ENCODE measurements at regions not wholly inside any gene's neighbourhood (a gene's known extent, or its start where the extent isn't known, plus 50 kb on each side); places are given as distances from the start of the nearest gene placed in this dataset.
A peak's percentile ranks its signal among the peaks of the same experiment; 100 is the strongest.

DNA sequence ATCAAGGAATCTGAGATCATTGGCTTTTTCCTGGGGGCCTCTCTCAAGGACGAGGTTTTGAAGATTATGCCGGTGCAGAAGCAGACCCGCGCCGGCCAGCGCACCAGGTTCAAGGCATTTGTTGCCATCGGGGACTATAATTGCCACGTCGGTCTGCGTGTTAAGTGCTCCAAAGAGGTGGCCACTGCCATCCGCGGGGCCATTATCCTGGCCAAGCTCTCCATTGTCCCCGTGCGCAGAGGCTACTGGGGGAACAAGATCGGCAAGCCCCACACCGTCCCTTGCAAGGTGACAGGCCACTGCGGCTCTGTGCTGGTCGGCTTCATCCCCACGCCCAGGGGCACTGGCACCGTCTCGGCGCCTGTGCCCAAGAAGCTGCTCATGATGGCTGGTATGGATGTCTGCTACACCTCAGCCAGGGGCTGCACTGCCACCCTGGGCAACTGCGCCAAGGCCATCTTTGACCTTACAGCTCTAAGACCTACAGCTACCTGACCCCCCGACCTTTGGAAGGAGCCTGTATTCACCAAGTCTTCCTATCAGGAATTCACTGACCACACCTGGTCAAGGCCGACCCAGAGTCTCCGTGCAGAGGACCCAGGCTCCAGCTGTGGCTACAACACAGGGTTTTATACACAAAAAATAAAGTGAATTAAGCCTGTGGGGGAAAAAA, 141.8 kb downstream of the SOCS6 start:
- DNase-seq: no peak

DNA sequence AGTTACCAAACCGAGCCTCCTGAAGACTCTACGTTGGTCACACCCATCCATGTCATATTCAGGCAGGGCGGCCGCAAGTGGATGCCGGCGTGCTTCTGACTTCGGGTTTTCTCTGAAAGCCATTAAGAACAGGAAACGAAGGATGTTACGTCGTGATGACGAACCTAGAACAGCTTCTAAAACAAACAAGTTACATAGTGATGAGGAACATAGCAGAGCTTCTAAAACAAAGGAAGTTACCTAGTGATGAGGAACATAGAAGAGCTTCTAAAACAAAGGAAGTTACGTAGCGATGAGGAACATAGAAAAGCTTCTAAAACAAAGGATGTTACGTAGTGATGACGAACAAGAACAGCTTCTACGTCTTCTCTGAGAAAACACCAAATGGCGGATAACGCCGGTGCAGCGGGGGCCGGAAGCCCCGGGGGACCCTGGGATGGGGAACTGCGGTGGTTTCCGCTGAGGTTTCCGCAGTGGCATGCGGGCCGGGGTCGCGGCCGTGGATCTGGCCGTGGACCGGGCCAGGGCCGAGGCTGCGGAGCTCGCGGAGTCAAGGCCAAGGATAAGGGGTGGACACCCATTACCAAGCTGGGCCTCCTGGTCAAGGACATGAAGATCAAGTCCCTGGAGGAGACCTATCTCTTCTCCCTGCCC, 141.1 kb downstream of the SOCS6 start:
- DNase-seq: no peak

DNA sequence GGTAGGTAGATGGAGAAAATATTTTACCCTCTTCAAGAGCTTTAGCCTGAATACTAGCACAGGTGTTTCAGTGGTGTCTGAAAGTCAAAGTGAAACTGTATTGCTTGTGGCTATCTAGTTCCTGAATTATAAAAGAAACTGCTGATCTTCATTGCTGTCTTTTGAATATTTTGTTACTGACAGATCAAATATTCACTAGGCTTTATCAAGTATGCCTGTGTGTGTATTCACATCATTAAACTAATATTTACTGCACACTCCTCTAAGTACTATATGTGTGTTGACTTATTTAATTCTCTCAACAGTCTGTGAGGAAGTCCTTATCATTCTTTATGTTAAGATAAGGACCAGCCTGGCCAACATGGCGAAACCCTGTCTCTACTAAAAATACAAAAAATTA, 139.6 kb downstream of the SOCS6 start:
- DNase-seq: peak; percentile 65

DNA sequence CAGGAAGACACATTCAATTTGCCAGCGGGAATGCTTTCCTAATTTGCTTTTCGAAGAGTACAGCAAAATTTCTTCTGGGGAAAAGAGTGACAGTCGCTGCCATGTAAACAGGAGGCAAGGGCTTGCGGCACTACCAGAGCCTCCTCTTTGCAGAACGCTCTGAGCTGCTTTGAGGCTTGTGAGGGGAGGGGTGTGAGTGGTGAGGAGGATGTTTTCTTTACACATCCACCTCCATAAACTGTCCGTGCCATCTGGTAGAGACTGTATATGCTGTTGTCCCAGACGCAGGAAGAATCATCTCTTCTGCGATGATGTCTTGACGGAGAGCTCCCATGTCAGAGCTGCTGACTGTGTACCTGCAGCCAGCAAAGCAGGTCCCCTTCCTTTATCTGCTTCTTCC, 138.0 kb downstream of the SOCS6 start:
- no peak for DNase-seq

DNA sequence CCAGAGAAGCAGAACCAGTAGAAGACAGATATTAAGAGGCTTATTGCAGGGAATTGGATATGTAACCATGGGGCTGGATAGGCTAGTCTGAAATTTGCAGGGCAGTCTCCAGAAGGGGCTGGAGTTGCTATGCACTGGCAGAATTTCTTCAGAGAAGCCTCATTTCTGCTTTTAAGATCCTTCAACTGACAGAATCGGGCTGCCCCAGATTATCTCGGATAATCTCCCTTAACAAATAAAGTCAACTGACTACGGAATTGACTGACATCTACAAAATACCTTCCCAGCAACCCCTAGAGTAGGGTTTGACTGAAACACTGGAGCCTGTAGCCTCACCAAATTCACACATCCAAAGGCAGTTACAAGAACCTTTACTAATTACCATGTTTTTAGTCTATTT, 136.4 kb downstream of the SOCS6 start:
- no peak for DNase-seq

DNA sequence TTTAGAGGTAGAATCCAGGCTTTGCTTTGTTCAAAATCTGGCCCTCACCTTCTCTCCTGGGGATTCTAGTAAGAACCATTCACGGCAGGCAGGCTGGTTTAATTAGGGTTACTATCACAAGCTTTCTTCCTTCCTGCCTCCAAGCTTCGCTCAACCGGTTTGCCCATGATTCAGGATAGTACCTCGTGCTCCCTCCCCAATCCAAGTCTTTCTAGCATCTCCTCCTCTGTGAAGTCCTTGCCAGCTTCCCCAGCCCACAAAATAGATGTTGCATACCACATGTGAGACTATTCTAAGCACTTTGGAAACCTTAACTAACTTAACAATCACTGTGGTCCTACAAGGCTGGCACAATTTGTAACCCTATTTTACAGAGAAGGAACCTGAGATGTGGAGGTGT, 135.1 kb downstream of the SOCS6 start:
- DNase-seq: no peak

DNA sequence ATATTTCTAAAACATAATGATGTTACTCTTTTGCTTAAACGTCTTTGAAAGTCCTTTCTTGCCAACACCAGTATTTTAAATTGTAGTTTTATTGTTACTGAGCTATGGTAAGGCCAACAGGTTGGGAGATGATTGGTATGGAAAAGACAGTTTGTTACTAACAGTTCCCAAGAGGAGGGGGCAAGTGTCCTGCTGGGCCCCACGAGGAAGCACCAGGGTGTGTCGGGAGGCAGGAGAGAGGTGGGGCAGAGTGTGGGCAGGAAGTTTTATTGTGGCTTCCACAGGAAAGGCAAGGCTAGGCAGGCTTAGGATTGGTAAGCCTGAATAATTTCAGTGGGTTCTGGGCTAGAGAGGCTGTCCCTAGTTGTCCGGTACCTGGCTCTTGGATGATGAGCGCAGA, 134.3 kb downstream of the SOCS6 start:
- no peak for DNase-seq

DNA sequence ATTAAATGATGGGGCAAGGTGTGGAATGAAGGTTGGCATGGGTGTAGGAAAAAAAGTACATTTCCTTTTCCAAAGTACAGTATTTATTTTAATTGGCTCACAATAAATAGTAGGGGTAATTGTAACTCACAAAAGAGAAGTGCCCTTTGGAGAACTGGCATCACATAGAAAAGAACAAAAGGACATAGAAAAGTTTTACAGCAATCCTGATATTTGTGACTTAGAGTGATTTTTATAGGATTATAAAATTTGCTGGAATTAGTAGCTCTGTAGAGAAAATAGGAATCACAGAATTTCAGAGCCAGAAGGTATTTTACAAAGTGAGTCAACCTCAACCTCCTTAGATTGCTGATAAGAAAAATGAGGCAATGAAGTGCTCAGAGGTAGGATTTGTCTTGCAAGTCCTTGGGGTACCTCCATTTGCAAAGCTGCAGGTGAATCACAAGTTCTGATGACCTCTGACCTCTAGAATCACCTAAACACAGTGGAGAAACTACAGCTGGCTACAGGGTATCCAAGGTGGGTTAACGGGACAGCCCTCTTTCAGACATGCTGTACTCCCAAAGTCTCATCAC, 133.6 kb downstream of the SOCS6 start:
- no peak for DNase-seq

DNA sequence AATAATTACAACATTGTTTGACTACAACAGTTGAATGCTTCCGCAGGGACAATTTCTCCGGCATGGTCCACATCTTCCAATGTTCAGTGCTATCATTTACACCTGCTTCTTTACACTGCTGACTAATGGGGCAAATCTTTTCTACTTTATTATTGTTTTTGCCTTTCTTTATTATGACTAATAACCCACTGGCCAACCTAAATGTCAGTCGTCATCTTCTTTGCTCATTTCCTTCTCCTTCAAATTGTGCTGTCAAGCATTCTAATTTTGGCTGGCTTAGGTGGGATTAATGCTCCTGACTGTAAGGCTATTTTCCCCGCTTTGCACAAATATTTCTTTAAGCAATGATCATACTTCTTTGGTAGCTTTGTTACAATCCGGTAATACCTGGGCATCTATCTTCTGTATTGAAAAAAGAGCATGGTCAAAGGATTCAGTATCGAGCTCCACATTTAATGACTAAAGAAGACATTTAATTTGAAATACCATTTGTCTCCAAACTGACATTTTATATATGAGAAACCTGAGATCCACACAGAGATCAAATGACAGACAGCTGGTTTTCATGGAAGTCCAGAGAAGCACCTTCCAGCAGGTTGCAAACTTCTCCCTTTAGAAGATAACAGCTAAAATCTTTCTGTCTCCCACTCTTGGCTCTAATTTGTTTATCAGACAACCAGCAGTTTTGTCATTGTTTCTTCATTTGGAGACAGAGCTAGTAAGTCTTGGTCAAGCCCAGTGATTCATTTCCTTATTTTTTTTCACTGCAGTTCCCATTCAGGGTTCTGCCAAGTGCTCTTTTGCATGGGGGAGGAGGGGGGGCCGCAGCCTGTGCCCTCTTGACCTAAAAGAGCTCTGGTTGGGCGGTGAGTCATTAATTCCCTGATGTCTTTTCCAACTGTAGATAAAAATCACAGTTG, 132.9 kb downstream of the SOCS6 start:
- peak; percentile 61 for DNase-seq

DNA sequence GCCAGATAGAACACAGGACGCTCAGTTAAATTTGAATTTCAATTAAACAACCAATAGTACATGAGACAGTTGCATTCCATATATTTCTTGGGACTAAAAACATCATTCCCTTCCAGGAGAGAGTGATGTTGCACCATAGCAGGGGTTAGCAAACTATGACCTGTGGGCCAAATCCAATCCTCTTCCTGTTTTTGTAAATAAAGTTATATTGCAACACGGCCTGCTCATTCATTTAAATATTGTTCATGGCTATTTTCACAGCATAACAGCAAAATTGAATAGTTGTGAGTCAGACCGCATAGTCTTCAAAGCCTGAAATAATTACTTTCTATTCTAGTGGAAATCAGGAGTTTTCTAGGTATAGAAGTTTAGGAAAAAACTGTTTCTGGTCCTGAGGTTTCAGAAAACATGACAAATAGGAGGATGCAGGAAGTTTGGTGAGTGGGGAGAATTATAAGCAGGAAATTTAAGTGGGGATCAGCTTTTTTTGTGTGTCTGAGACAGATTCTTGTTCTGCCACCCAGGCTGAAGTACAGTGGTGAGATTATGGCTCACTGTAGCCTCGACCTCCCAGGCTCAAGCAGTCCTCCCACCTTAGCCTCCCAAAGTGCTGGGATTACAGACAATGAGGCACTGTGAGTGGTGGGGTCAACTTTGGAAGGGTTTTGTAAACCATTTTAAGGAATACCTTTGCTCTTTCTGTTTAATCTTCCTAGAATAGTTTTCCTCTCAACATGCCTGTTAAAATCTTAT, 131.5 kb downstream of the SOCS6 start:
- no peak for DNase-seq

DNA sequence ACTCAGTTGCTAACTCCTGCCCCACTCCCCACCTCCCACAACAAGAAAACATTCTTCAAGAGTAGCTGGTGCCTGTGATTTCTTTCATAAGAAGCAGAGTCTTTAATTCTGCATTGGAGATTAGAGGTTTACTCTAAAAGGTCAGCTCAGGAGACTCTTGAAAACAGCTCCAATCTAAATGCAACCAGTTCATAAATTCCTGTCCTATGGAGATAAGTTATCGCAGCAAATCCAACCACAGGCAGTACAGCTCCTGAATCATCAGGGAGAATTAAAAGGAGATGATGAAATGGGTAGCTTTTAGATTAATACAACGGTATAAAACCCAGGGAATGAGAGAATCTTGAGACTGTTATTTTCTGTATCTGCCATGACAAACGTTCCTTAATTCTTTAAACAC, 130.7 kb downstream of the SOCS6 start:
- peak; percentile 41 for DNase-seq

DNA sequence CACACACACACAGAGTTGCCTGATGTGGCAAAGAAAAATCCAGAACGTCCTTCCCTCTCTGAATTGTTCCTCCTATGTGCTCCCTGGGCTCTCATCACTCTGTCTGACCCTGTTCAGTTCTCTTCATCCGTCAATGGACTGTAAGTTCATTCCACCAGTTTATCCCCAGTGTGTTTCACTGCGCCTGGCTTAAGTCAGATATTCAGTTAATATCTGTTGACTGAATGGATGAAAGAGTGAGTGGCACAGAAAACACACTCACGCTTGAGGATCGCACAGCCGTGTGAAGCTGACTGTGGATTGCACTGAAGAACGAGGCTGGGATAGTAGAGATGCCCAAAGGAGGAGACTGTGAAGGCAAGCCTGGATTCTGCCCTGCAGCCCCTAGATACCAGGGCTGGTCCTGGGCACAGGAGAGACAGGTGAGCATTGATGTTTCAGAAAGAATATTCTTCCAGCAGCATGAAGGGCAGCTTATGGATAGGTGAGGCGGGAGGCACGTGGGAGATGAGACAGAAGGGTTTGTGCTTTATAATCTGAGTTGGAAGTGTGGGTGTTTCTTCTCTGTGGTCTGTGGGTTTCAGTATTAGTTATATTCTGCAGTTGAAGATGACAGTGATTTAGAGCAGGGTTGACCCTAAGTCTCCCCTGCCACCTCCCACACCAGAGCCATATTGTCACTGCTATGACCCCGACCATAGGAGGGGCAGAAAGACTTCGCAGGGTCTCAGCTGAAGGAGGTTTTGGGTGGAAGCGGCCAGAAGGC, 129.9 kb downstream of the SOCS6 start:
- no peak for DNase-seq

DNA sequence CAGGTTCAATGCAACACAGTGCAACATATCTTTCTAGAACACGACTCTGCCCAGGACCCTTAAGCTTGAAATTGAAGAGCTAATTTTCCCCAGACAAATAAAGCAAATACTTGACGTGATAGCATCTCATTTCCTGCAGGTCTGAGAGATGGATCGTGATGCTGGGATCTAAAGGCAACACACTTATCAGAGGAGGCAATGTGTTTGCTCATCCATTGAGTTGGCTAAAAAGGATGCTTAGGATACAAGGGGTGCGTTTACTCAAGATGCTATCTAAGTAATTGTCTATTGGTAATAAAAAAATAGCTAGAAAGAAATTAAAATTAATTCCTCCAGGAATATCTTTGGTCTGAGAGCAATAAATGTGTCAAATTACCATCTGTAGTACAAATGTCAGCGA, 129.0 kb downstream of the SOCS6 start:
- no peak for DNase-seq

DNA sequence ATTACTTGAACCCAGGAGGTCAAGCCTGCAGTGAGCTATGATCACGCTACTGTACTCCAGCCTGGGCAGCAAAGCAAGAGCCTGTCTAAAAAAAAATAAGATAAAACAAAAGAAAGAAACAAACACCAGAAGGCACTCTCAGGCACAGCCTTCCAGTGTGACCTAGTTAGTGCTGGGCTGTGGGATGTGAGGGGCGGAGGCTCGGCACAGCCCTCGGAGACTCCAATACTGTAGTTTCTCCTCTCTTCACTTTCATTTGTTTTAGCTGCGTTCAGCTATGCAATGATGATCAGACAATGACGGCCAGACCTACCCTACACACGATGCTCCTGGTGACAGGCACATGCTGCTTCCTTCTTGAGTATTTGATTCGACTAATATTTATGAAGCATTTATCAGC, 127.7 kb downstream of the SOCS6 start:
- no peak for DNase-seq

DNA sequence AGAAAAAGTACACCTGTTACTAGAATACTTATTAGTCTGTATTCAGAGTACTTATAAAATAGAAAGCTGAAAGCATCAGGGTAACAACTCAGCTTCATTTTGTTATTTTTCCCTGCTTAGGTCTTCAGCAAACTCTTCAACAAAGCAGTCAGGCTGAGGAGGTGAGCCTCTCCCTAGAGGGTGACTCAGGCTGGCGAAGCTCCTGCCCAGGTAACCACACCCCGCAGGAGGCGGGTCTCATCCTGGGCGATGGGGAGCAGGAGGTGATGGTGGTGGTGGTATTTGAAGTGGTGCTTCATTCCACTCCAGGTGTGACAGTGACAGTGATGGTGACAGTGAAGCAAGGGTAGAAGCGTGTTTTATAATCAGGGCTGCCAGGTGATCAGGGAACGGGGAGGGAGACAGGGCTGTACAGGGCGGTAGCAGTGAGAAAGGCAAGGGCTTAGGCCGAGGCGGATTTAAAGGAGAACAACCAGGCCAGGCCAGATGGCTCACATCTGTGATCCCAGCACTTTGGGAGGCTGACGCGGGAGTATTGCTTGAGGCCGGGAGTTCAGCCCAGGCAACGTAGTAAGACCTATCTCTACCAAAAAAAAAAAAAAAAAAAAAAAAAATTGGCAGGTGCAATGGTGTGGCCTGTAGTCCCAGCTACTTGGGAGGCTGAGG, 127.1 kb downstream of the SOCS6 start:
- DNase-seq: no peak

DNA sequence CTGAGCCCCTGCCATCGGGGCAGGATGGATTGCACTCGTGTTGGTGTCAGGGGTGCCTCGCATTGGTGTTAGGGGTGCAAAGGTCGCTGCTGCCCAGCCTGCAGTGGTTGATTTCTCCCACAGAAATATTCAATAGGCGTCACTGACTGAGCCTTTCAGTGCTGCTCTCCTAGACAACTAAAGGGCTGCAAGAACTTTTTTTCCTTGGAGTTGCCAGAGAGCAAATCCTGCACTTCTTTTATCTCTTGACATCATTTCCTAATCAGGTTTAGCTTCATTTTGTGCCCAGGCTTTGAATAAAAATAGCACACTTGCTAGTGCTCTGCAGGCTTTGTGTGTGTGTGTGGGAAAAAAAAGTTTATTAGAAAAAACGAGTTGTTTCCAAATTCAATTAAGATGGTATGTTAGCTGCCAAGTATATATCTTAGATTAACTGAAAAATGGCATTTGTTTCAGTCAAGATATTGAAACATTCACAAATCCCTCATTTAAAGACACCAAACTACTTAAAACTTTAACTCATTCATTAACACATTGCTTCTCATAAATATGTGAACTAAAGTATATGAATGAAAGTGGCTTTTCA, 125.6 kb downstream of the SOCS6 start:
- DNase-seq: no peak

DNA sequence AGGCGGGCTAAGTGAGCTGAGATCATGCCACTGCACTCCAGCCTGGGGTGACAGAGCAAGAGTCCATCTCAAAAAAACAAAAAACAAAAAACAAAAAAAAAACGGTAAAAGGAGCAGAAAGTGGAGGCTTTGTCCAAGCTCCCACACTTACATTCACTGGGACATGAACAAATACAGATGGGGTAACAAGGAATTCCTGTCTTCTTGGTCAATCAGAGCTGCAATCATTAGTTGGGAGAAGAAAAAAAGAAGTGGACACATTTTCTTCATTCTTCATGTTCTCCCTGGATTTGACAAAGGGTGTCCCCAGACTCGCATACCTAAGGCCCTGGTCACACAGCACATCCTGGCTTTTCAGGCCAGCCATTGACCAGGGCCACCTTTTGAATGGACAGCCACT, 124.6 kb downstream of the SOCS6 start:
- DNase-seq: no peak

DNA sequence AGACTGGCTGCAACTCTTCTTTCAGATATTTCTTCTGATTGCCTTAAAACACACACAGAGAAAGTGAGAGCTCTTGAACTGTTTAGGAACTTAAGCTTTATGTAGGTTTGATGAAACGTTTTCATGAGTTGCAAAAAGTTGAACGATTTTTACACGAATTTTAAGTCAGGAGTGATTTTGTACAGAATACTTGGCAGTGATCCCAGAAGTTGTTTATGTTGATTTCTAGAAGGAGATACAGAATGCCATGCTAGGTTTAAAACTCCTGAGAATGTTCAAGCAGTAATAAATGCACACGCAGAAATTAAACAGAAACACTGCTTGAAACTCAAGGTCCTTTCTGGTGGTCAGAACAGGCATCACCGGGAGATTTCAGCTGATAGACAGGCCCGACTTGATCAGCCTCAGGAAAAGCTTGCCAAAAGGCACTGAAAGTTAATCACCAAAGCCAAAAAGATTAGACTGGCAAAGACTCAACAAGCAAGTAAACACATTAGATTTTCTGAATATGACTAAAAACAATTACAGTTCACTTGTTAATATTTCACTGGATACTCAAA, 123.1 kb downstream of the SOCS6 start:
- DNase-seq: no peak

DNA sequence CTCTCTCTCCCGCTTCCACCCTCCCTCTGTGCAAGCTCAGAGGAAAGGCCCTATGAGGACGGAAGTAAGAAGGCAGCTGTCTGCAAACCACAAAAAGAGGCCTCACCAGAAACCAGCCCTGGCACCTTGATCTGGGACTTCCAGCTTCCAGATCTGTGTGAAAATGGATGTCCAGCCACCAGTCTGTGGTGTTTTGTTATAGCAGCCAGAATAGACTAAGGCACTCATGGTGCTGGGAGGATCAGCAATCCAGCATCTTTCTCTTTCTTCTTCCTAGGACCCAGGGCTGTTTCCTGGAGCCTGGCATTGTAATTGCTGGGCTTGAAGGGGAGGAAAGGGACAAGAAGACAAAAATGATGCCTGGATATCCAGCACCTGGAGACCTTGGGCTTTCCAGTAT, 122.5 kb downstream of the SOCS6 start:
- DNase-seq: no peak

DNA sequence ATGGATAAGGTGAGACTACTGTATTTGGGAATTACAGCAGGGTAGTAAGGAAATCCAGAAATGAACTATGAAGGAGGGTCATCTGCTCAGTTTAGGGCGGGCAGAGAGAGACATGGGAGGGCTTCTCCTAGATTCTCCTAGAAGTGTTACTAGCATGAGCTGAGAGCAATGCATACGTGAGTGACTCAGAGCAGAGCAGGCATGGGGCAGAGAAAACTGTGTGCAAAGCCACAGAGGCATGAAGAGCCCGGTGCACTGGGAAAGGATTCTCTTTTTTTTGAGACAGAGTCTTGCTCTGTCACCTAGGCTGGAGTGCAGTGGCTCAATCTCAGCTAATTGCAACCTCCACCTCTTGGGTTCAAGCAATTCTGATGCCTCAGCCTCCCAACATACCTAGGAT, 116.2 kb downstream of the SOCS6 start:
- no peak for DNase-seq

DNA sequence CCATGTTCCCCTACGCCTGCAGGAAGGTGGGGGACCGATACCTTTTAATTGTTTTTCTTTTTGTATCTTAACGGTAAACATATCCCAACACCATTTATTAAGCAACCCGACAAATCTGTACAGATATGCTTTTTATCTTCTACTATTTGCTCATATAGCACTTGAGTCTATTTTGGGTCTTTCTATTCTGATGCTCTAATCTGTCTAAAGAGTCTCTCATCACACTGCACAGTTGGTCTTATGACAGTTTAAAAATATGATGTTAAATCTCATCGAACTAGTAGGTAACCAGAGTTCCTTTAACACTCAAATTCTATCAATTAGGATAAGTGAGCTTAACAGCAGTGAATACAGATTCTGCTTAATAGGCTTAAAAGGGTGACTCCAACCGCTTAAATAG, 111.6 kb downstream of the SOCS6 start:
- DNase-seq: no peak

Measured in OCI-M1 (cell line).